Lung microvascular endothelial cell (primary cell): ENCODE measurements at regions not wholly inside any gene's neighbourhood (a gene's known extent, or its start where the extent isn't known, plus 50 kb on each side); places are given as distances from the start of the nearest gene placed in this dataset.
"Not testable (repeated sequence)": the region's sequence is repeated elsewhere in the genome, so short reads cannot be mapped to it uniquely, and the experiment has no call there.

ENCODE experiments used
- DNase-seq, 2 donors: peaks; one replicate each; pipeline versions ENCODE4 v3.0.0 to v3.0.0-alpha.2; 2010; ENCODE audit warnings: low read depth in 2 of 2

GRCh38 chr1:157326173-157326859 is 188.1 kb upstream of the ETV3 start:
- no peak for DNase-seq

GRCh38 chr1:157325220-157325619 is 187.0 kb upstream of the ETV3 start:
- DNase-seq, result no peak

DNA sequence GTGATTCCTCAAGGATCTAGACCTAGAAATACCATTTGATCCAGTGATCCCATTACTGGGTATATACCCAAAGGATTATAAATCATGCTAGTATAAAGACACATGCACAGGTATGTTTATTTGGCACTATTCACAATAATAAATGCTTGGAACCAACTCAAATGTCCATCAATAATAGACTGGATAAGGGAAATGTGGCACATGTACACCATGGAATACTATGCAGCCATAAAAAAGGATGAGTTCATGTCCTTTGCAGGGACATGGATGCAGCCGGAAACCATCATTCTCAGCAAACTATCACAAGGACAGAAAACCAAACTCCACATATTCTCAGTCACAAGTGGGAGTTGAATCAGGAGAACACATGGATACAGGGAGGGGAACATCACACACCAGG is 183.8 kb upstream of the ETV3 start:
- not testable (repeated sequence) for DNase-seq

DNA sequence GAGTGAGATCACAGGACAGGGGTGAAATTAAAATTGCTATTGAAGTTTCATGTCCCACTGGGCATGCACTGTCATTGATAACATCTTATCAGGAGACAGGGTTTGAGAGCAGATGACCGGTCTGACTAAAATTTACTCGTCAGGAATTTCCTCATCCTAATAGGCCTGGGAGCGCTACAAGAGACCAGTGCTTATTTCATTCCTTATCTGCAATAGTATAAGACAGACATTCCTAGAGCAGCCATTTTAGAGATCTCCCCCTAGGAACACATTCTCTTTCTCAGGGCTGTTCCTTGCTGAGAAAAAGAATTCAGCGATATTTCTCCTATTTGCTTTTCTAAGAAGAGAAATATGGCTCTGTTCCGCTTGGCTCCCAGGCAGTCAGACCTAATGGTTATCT is 181.4 kb upstream of the ETV3 start:
- no peak for DNase-seq

GRCh38 chr1:157317229-157317628 is 179.0 kb upstream of the ETV3 start:
- not testable (repeated sequence) for DNase-seq

GRCh38 chr1:157315544-157315943 is 177.3 kb upstream of the ETV3 start:
- DNase-seq, result no peak

DNA sequence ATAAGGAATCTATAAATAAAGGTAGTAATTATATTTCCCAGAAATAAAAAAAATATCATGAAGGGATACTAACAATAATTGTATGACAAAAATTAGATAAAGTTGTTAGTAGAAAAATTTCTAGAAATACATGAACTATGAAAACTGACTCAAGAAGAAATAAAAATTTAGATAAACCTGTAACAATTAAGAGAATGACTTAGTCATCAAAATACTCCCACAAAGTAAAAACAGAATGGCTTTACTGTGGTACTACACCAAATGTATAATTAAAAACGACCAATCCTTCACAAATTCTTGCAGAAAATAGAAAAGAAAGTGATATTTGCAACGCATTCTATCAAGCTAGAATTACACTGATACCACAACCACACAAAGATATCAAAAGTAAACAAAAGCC is 176.2 kb upstream of the ETV3 start:
- no peak for DNase-seq

- DNase-seq, result no peak
These were observed 175.1 kb upstream of the ETV3 start for GRCh38 chr1:157313240-157313807.

DNA sequence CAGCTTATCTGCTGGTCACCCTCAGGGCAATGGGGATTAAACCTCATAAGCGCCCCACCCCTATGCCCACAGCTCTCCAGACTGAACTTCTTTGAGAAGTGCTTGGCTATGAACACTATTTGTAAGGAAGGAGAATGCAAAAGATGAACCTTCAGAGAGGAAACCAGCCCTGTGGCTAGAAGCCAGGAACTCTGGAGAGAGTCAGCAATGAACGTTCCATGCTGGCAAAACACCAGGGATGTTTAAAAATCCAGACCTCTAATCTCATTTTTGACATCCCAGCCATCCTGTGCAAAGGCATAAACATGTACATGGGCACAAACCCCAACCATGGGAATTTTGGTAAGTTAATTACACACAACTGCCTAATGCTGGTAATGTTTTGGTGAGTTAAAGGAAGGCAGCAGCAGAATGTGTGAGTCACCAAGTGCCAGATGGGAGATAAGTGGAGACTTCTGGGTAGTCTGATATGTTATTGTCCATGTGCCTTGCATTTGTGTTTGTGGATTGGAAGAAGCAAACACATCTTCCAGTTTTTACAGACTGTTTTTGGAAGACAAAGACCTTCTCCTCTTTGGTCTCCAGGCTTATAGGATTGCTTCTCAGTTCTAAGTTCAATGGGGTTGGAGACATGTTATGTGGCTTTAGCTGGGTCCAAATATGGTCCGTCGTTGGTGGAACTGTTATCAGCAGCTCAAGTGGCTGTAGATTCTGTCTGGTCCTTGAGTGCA is 174.1 kb upstream of the ETV3 start:
- DNase-seq, result peak; percentile 56 to 57

- no peak for DNase-seq
These were observed 173.5 kb upstream of the ETV3 start for GRCh38 chr1:157311730-157312081.

- peak; percentile 18 to 68 for DNase-seq
These were observed 172.9 kb upstream of the ETV3 start for GRCh38 chr1:157310805-157311729.

GRCh38 chr1:157310401-157310800 is 172.2 kb upstream of the ETV3 start:
- DNase-seq, result no peak

GRCh38 chr1:157307491-157307890 is 169.3 kb upstream of the ETV3 start:
- no peak for DNase-seq

DNA sequence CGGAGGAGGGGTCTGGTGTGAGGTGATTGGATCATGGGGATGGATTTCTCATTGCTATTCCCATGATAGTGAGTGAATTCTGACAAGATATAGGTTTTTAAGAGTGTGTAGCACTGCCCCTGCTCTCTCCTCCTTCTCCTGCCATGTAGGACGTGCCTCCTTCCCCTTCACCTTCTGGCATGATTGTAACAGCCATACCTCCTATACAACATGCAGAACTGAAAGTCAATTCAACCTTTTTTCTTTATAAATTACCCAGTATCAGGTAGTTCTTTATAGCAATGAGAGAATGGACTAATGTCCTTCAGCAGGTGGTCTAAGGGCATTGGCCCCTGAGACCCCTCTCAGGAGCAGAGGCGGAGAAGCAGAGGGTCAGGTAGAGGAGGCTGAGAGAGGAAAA is 168.7 kb upstream of the ETV3 start:
- DNase-seq, result no peak

GRCh38 chr1:157304271-157304670 is 166.1 kb upstream of the ETV3 start:
- no peak for DNase-seq

DNA sequence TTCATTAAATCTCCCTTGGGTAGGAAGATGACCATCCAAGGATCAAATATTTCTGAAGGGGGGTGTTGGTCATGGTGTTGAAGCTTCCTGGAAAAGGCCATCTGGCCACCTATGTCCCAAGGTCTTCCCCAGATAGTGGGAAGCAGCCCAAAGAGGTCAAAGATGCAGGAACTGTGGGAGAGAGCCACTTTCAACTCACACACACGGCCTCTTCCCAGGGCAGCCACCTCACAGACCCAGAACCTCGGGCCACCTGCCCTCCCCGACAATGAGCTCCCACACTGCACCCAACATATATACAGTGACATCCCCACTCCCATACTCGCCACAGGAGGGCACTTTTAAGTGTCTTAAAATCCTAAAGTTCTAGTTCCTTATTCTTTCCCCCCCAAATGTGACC is 164.5 kb upstream of the ETV3 start:
- DNase-seq, result no peak

- DNase-seq, result no peak
These were observed 164.0 kb upstream of the ETV3 start for GRCh38 chr1:157302199-157302497.

- no peak for DNase-seq
These were observed 163.4 kb upstream of the ETV3 start for GRCh38 chr1:157301477-157302198.

DNA sequence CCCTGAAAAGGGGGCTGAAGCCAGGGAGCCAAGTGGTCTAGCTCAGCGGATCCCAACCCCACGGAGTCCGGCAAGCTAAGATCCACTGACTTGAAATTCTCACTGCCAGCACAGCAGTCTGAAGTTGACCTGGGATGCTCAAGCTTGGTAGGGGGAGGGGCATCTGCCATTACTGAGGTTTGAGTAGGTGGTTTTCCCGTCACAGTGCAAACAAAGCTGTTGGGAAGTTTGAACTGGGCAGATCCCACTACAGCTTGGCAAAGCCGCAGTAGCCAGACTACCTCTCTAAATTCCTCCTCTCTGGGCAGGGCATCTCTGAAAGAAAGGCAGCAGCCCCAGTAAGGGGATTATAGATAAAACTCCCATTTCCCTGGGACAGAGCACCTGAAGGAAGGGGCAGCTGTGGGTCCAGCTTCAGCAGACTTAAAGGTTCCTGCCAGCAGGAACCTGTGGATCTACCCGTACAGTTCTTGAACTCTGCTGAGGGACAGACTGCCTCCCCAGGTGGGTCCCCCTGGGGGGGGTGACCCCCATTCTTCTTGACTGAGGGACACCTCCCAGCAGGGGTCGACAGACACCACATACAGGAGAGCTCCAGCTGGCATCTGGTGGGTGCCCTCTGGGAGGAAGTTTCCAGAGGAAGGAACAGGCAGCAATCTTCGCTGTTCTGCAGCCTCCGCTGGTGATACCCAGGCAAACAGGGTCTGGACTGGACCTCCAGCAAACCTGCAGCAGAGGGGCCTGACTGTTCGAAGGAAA is 156.4 kb upstream of the ETV3 start:
- not testable (repeated sequence) for DNase-seq

DNA sequence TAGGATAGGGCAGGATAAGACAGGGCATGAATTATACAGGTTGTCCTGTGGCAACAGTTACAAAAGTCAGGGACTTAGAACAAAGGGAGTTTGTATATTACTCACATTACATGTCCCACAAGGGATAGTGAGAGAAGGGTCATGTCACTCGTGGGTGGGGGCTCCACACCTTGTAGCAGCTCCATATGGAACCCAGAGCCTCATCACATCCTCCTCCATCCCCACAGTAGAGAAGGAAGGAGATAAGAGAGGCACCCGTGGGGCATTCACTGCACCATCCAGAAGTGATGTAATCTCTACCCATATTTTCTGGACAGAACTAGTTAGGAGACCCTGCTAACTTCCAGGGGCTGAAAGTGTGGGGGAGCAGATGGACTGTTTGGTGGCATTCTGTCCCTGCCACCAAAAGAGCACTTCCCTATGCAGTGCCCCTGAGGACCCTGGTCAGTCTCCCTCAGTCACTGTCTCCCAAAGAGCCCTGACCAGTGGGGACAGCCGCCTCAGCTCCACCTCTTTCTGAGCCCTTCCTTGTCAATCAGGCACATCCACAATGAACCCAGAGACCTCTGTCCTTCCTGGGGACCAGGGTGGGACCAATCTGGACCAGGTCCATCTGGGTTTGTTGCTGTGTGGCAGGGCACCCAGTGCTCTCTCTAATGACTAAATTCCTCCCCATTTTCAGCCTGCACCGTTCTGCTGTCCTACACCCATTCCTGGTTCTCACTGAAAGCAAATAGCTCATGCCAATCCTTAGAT is 154.8 kb upstream of the ETV3 start:
- no peak for DNase-seq
